PC-3 (cell line): ENCODE measurements at regions not wholly inside any gene's neighbourhood (a gene's known extent, or its start where the extent isn't known, plus 50 kb on each side); places are given as distances from the start of the nearest gene placed in this dataset.
A peak's percentile ranks its signal among the peaks of the same experiment; 100 is the strongest.

ENCODE experiments used
- ATAC-seq: fragments of 200-7000 bp; cut with Tn5 transposase; 2 replicates; pipeline ENCODE4 v1.9.1; 2020; ENCODE audit warnings: mild to moderate bottlenecking, moderate library complexity
- BruUV-seq: library from RNA; stranded (reverse); fragments of 400-500 nt; replicated peaks from 2 replicates; lab custom pipeline; 2021; lab: Mats Ljungman, UMichigan
- CTCF ChIA-PET: fragments of 300-600 bp; sonication (Branson Sonifier 250); formaldehyde crosslinking; loops from one replicate; lab custom pipeline; 2022; ENCODE audit warnings: antibody characterized with exemption; lab: Charles Lee
- POLR2A ChIA-PET: fragments of 300-600 bp; sonication (Branson Sonifier 250); formaldehyde crosslinking; loops from one replicate; lab custom pipeline; 2022; ENCODE audit warnings: antibody characterized with exemption; ENCODE audit not compliant: unreplicated experiment; lab: Charles Lee
- DNase-seq: peaks from one replicate; pipeline ENCODE4 v3.0.0-alpha.2; 2015
- H2AFZ ChIP-seq: fragments of 300-600 bp; sonication (generic); 2 replicates; pipeline ENCODE4 v1.6.0; 2016; ENCODE audit warnings: antibody characterized with exemption, low read length
- H3F3A ChIP-seq: fragments of 300-600 bp; sonication (generic); one replicate; pipeline ENCODE4 v1.6.0; 2017; ENCODE audit warnings: antibody characterized with exemption, low read length, control low read depth, mild to moderate bottlenecking; ENCODE audit not compliant: unreplicated experiment
- H3K27ac ChIP-seq: fragments of 300-600 bp; sonication (generic); 2 replicates; pipeline ENCODE4 v1.5.1; 2016; ENCODE audit warnings: mild to moderate bottlenecking, low read length
- H3K27me3 ChIP-seq: fragments of 300-600 bp; sonication (generic); 2 replicates; pipeline ENCODE4 v1.6.1; 2016; ENCODE audit warnings: low read length, mixed read lengths
- H3K36me3 ChIP-seq: fragments of 300-600 bp; sonication (generic); 2 replicates; pipeline ENCODE4 v1.6.1; 2016; ENCODE audit warnings: low read depth, mixed run types, low read length, mixed read lengths
- H3K4me1 ChIP-seq: fragments of 300-600 bp; sonication (generic); 2 replicates; pipeline ENCODE4 v1.5.1; 2016; ENCODE audit warnings: low read length; ENCODE audit not compliant: insufficient read depth
- H3K4me2 ChIP-seq: fragments of 300-600 bp; sonication (generic); 2 replicates; pipeline ENCODE4 v1.6.0; 2016; ENCODE audit warnings: low read length
- H3K4me3 ChIP-seq: fragments of 300-600 bp; sonication (generic); 2 replicates; pipeline ENCODE4 v1.5.1; 2016; ENCODE audit warnings: mild to moderate bottlenecking, low read length, mixed read lengths
- H3K79me2 ChIP-seq: fragments of 300-600 bp; sonication (generic); 2 replicates; pipeline ENCODE4 v1.6.1; 2017; ENCODE audit warnings: low read length, mixed read lengths
- H3K9ac ChIP-seq: fragments of 300-600 bp; sonication (generic); 2 replicates; pipeline ENCODE4 v1.6.0; 2016; ENCODE audit warnings: mild to moderate bottlenecking, low read length
- H3K9me2 ChIP-seq: fragments of 300-600 bp; sonication (generic); replicated peaks from 2 replicates; pipeline ENCODE4 v1.6.1; 2016; ENCODE audit warnings: mixed run types, low read length, mixed read lengths
- H3K9me3 ChIP-seq: fragments of 300-600 bp; sonication (generic); 2 replicates; pipeline ENCODE4 v1.6.1; 2016; ENCODE audit warnings: low read length, mixed read lengths
- H4K20me1 ChIP-seq: fragments of 300-600 bp; sonication (generic); 2 replicates; pipeline ENCODE4 v1.6.1; 2016; ENCODE audit warnings: low read length, mixed read lengths
- EZH2 ChIP-seq: fragments of 300-600 bp; sonication (generic); IDR thresholded peaks from one replicate; pipeline ENCODE4 v1.6.1; 2017; ENCODE audit warnings: antibody characterized with exemption, mild to moderate bottlenecking, low read length; ENCODE audit not compliant: unreplicated experiment
- EZH2phosphoT487 ChIP-seq: fragments of 300-600 bp; sonication (generic); IDR thresholded peaks from 2 replicates; pipeline ENCODE4 v1.6.1; 2018; ENCODE audit warnings: mild to moderate bottlenecking, antibody characterized with exemption, low read length, borderline replicate concordance
- intact Hi-C: fragments of 100-400 bp; cut with micrococcal nuclease; formaldehyde crosslinking; loops from 2 replicates; pipeline ENCODE4 v1.9.0; 2023
- TF ChIP-seq, protein P1 (sequence below): fragments of 300-600 bp; sonication (generic); conservative IDR thresholded peaks from 2 replicates; pipeline ENCODE4 v1.5.1; 2017; ENCODE audit warnings: antibody characterized with exemption, low read depth, mild to moderate bottlenecking, low read length

DNA sequence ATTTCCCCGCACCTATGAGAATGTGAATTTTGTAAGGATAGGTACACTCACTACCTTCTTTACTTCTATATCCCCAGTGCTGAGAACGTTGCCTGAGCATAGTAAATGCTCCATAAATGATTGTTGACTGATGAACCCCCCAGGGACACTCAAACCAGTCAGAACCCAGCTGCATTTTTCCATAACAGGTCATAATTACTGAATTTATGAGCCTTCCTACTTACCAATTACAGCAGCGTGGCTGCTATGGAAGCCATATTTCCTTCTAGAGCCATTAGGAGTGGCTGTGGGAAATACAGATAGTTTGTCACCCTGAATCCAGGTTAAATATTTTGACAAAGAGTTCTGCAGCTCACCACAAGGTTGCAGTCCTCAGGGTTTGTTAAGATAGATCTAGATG, 135.0 kb downstream of the TAF11L14 start:
- H4K20me1 ChIP-seq: no peaks in the 10 kb centered on the region
- no peaks in the 10 kb centered on the region for H3K36me3 ChIP-seq
- no TSS peak for BruUV-seq
- intact Hi-C loops: no loop called here
- no peaks in the 10 kb centered on the region for H3K4me1 ChIP-seq
- H3K9me2 ChIP-seq: no peaks in the 10 kb centered on the region
- DNase-seq (no peak), ATAC-seq (no peak)
- no peak overlapping the region for H2AFZ ChIP-seq
- no peak overlapping the region for H3K4me3 ChIP-seq
- no peak overlapping the region for H3K27ac ChIP-seq
- no peaks in the 10 kb centered on the region for H3K9me3 ChIP-seq
- no peak for TF ChIP-seq EZH2
- no peak overlapping the region for H3K4me2 ChIP-seq
- no peak overlapping the region for H3K9ac ChIP-seq
- POLR2A ChIA-PET: no interaction called here
- no peaks in the 10 kb centered on the region for H3K27me3 ChIP-seq
- CTCF ChIA-PET: no interaction called here
- H3F3A ChIP-seq: no peaks in the 10 kb centered on the region
- no peaks in the 10 kb centered on the region for H3K79me2 ChIP-seq

- no TSS peak for BruUV-seq
- H3K79me2 ChIP-seq: no peaks in the 10 kb centered on the region
- DNase-seq: no peak
- no peaks in the 10 kb centered on the region for H3K9me2 ChIP-seq
- H3K9me3 ChIP-seq: no peaks in the 10 kb centered on the region
- H3F3A ChIP-seq: no peaks in the 10 kb centered on the region
- intact Hi-C loops: no loop called here
- H3K4me3 ChIP-seq: no peak overlapping the region
- ATAC-seq: no peak
- H3K9ac ChIP-seq: no peak overlapping the region
- ChIA-PET CTCF (no interaction called here), POLR2A (no interaction called here)
- no peak overlapping the region for H3K27ac ChIP-seq
- H3K27me3 ChIP-seq: no peaks in the 10 kb centered on the region
- H3K4me1 ChIP-seq: no peaks in the 10 kb centered on the region
- H2AFZ ChIP-seq: no peak overlapping the region
- H4K20me1 ChIP-seq: no peaks in the 10 kb centered on the region
- H3K36me3 ChIP-seq: no peaks in the 10 kb centered on the region
- H3K4me2 ChIP-seq: no peak overlapping the region
- TF ChIP-seq EZH2phosphoT487: no peak
- TF ChIP-seq, protein P1, sequence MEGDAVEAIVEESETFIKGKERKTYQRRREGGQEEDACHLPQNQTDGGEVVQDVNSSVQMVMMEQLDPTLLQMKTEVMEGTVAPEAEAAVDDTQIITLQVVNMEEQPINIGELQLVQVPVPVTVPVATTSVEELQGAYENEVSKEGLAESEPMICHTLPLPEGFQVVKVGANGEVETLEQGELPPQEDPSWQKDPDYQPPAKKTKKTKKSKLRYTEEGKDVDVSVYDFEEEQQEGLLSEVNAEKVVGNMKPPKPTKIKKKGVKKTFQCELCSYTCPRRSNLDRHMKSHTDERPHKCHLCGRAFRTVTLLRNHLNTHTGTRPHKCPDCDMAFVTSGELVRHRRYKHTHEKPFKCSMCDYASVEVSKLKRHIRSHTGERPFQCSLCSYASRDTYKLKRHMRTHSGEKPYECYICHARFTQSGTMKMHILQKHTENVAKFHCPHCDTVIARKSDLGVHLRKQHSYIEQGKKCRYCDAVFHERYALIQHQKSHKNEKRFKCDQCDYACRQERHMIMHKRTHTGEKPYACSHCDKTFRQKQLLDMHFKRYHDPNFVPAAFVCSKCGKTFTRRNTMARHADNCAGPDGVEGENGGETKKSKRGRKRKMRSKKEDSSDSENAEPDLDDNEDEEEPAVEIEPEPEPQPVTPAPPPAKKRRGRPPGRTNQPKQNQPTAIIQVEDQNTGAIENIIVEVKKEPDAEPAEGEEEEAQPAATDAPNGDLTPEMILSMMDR: no peak
- TF ChIP-seq EZH2: no peak
These were observed 138.0 kb downstream of the TAF11L14 start for GRCh38 chr5:17772232-17772631.

DNA sequence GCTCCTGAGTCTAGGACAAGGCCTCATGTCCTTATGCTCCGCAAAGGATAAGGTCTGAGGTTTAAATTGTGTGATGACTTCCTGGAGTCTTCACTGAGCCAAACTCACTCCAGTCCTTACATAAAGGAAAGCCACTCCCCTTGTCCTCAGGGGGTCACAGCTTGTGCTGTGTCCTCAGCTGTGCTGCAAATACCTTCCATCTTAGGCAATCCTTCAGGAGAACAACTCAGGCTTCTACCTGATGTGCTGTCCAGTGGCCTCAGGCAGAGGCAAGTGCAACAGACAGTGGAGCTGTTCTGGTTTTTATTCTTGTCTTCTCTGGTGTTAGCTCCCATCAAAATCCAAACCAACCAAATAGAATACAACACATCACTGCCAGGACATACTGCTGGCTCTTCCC, 151.5 kb downstream of the TAF11L14 start:
- TF ChIP-seq EZH2phosphoT487 (no peak), EZH2 (no peak)
- TF ChIP-seq, protein P1: no peak
- intact Hi-C loops: no loop called here
- Histone ChIP-seq H3K27ac (no peak overlapping the region), H3K27me3 (no peaks in the 10 kb centered on the region), H3K79me2 (no peaks in the 10 kb centered on the region), H3K9me3 (no peaks in the 10 kb centered on the region), H3K36me3 (no peaks in the 10 kb centered on the region), H3K4me2 (no peak overlapping the region), H3K4me3 (no peak overlapping the region), H3K9me2 (no peaks in the 10 kb centered on the region), H2AFZ (peak overlapping the region; percentile 40; the same call in 1 of the 2 replicates), H3K9ac (no peak overlapping the region), H3K4me1 (no peaks in the 10 kb centered on the region), H4K20me1 (no peaks in the 10 kb centered on the region), H3F3A (no peaks in the 10 kb centered on the region)
- POLR2A ChIA-PET: no interaction called here
- no TSS peak for BruUV-seq
- DNase-seq: no peak
- no peak for ATAC-seq
- CTCF ChIA-PET: no interaction called here
